ENCODE measurements at regions not wholly inside any gene's neighbourhood (a gene's known extent, or its start where the extent isn't known, plus 50 kb on each side); places are given as distances from the start of the nearest gene placed in this dataset.
"Not testable (repeated sequence)": the region's sequence is repeated elsewhere in the genome, so short reads cannot be mapped to it uniquely, and the experiment has no call there.

DNA sequence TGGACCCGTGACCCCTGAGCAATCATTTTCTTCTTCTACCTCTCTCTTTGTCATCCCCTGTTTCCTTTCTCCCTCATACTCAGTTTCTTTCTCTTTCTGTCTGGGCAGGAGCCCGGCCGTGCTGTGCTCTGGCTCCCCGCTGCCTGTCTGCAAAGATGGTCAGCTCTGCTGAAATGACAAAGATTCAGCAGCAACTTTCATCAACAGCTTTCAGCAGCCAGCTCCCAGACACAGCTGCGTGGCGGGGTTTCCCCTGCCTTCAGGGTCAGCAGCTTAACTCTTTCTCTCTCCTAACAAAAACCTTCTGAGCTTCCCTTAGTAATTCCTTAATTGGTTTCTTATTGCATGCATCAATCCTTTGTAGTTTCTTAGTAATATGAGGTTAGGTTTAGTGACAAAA is 1234.4 kb downstream of the CNTNAP5 start (continued):
- TF ChIP-seq RCOR1 (conservative IDR thresholded peaks at IDR 0.05; ENCODE audit: low read depth, low read length) (no peak), RELA (IDR thresholded peaks at IDR 0.05; ENCODE audit: borderline replicate concordance, partially characterized antibody) (no peak), NR2F1 (conservative IDR thresholded peaks at IDR 0.05) (no peak)
- TF ChIP-seq, protein P1, sequence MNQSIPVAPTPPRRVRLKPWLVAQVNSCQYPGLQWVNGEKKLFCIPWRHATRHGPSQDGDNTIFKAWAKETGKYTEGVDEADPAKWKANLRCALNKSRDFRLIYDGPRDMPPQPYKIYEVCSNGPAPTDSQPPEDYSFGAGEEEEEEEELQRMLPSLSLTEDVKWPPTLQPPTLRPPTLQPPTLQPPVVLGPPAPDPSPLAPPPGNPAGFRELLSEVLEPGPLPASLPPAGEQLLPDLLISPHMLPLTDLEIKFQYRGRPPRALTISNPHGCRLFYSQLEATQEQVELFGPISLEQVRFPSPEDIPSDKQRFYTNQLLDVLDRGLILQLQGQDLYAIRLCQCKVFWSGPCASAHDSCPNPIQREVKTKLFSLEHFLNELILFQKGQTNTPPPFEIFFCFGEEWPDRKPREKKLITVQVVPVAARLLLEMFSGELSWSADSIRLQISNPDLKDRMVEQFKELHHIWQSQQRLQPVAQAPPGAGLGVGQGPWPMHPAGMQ (IDR thresholded peaks at IDR 0.05; ENCODE audit: borderline replicate concordance): no peak
- TF ChIP-seq, protein P2, sequence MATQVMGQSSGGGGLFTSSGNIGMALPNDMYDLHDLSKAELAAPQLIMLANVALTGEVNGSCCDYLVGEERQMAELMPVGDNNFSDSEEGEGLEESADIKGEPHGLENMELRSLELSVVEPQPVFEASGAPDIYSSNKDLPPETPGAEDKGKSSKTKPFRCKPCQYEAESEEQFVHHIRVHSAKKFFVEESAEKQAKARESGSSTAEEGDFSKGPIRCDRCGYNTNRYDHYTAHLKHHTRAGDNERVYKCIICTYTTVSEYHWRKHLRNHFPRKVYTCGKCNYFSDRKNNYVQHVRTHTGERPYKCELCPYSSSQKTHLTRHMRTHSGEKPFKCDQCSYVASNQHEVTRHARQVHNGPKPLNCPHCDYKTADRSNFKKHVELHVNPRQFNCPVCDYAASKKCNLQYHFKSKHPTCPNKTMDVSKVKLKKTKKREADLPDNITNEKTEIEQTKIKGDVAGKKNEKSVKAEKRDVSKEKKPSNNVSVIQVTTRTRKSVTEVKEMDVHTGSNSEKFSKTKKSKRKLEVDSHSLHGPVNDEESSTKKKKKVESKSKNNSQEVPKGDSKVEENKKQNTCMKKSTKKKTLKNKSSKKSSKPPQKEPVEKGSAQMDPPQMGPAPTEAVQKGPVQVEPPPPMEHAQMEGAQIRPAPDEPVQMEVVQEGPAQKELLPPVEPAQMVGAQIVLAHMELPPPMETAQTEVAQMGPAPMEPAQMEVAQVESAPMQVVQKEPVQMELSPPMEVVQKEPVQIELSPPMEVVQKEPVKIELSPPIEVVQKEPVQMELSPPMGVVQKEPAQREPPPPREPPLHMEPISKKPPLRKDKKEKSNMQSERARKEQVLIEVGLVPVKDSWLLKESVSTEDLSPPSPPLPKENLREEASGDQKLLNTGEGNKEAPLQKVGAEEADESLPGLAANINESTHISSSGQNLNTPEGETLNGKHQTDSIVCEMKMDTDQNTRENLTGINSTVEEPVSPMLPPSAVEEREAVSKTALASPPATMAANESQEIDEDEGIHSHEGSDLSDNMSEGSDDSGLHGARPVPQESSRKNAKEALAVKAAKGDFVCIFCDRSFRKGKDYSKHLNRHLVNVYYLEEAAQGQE (IDR thresholded peaks at IDR 0.05; ENCODE audit: low read depth, low read length): no peak

GRCh38 chr2:125260366-125260930 is 1235.4 kb downstream of the CNTNAP5 start:
- H2AFZ ChIP-seq (ENCODE audit: control insufficient read depth, low read depth, low read length); POLR2A ChIA-PET; H3K4me1 ChIP-seq (ENCODE audit: control insufficient read depth, insufficient read depth, low read length); H3K79me2 ChIP-seq (ENCODE audit: control insufficient read depth, insufficient read depth, low read length); H3K27ac ChIP-seq (ENCODE audit: control insufficient read depth, insufficient read depth); in situ Hi-C loops (cut with MboI); FAIRE-seq; H4K20me1 ChIP-seq (ENCODE audit: control insufficient read depth, insufficient read depth); H3K27me3 ChIP-seq (replicated peaks in 1 of 2; ENCODE audit: control insufficient read depth in 2 of 2, insufficient read depth in 2 of 2, low read length in 1 of 2); BruUV-seq (replicated peaks); H3K9me3 ChIP-seq (replicated peaks; ENCODE audit: control insufficient read depth, insufficient read depth, low read length); intact Hi-C loops (cut with micrococcal nuclease; ENCODE audit: unreplicated experiment); H3K36me3 ChIP-seq (ENCODE audit: control insufficient read depth in 2 of 2, insufficient read depth in 2 of 2, low read length in 1 of 2); H3K9ac ChIP-seq (ENCODE audit: control insufficient read depth, insufficient read depth, low read length); H3K4me3 ChIP-seq; H3K4me2 ChIP-seq (ENCODE audit: control insufficient read depth, insufficient read depth); SMC1A ChIA-PET (ENCODE audit: uncharacterized antibody, unreplicated experiment); DNase-seq (ENCODE audit: low read depth, low spot score); RAD21 ChIA-PET (ENCODE audit: unreplicated experiment); ATAC-seq: not testable (repeated sequence)
- CTCF ChIA-PET: interaction anchor here (1.1 kb wide), 1 partner anchor 107 kb away, joined by 3 read pairs; no protein-coding TSS in a partner anchor

Data from GM12878 (cell line).